SK-N-SH treated with all-trans-retinoic acid at 6 μM for 48 hours (cell line): ENCODE measurements at regions not wholly inside any gene's neighbourhood (a gene's known extent, or its start where the extent isn't known, plus 50 kb on each side); places are given as distances from the start of the nearest gene placed in this dataset.

Source experiments
- ARNTL ChIP-seq: fragments of 450-650 bp; formaldehyde crosslinking; IDR thresholded peaks from 2 replicates; pipeline ENCODE4 v1.5.0; 2020; ENCODE audit warnings: low read depth, mild to moderate bottlenecking, moderate library complexity, borderline replicate concordance
- ESRRG ChIP-seq: fragments of 250-450 bp; sonication (Bioruptor Pico); IDR thresholded peaks from 2 replicates; pipeline ENCODE4 v1.6.1; 2021; ENCODE audit warnings: mild to moderate bottlenecking
- OSR1 ChIP-seq: fragments of 250-450 bp; sonication (Bioruptor Pico); IDR thresholded peaks from 2 replicates; pipeline ENCODE4 v1.8.0; 2022; ENCODE audit warnings: moderate library complexity, mild to moderate bottlenecking, inconsistent platforms
- RARB ChIP-seq: fragments of 250-450 bp; sonication (Bioruptor Pico); IDR thresholded peaks from 2 replicates; pipeline ENCODE4 v1.8.0; 2021; ENCODE audit warnings: mild to moderate bottlenecking, moderate library complexity
- TOX ChIP-seq: fragments of 250-450 bp; sonication (Bioruptor Pico); IDR thresholded peaks from 2 replicates; pipeline ENCODE4 v1.8.0; 2021; ENCODE audit warnings: mild to moderate bottlenecking, moderate library complexity, borderline replicate concordance
- ZFP3 ChIP-seq: fragments of 250-450 bp; sonication (Bioruptor Pico); IDR thresholded peaks from 2 replicates; pipeline ENCODE4 v1.5.0; 2020; ENCODE audit warnings: mild to moderate bottlenecking, moderate library complexity
- ZNF70 ChIP-seq: fragments of 450-650 bp; formaldehyde crosslinking; IDR thresholded peaks from 2 replicates; pipeline ENCODE4 v1.5.0; 2020; ENCODE audit warnings: mild to moderate bottlenecking, moderate library complexity
- TF ChIP-seq, protein P1 (sequence below): fragments of 250-450 bp; sonication (Bioruptor Pico); IDR thresholded peaks from 2 replicates; pipeline ENCODE4 v1.8.0; 2020; ENCODE audit warnings: mild to moderate bottlenecking, moderate library complexity, borderline replicate concordance
- TF ChIP-seq, protein P2 (sequence below): fragments of 250-450 bp; sonication (Bioruptor Pico); IDR thresholded peaks from 2 replicates; pipeline ENCODE4 v1.8.0; 2021; ENCODE audit warnings: low read depth, mild to moderate bottlenecking, moderate library complexity, borderline replicate concordance
- TF ChIP-seq, protein P3 (sequence below): fragments of 250-450 bp; sonication (Bioruptor Pico); IDR thresholded peaks from 2 replicates; pipeline ENCODE4 v1.5.0; 2020; ENCODE audit warnings: mild to moderate bottlenecking, moderate library complexity

DNA sequence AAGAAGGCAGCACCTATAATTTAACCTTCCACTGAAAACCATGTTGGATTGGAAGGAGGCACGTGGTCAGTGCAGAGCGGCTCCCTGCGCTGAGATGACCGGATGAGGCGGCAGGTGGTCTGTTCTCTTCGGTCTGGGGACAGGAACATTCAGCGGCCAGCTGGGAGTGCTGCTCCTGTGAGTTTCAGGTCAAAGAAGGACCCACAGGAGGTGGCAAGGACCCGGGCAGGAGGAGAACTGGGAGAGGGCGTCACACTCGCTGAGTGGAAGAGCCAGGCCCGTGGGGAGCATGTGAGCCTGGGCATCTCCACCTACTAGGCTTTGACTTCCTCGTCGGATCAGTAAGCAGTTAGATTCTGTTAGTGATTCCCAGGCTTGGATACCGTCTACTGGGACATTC lies 113.4 kb upstream of the SHH start:
- TF ChIP-seq ARNTL (CRISPR knock-in tag) (no peak), ESRRG (CRISPR knock-in tag) (no peak), OSR1 (CRISPR knock-in tag) (no peak), ZNF70 (CRISPR knock-in tag) (no peak), TOX (CRISPR knock-in tag) (no peak), RARB (CRISPR knock-in tag) (no peak), ZFP3 (CRISPR knock-in tag) (no peak)
- TF ChIP-seq, protein P1, sequence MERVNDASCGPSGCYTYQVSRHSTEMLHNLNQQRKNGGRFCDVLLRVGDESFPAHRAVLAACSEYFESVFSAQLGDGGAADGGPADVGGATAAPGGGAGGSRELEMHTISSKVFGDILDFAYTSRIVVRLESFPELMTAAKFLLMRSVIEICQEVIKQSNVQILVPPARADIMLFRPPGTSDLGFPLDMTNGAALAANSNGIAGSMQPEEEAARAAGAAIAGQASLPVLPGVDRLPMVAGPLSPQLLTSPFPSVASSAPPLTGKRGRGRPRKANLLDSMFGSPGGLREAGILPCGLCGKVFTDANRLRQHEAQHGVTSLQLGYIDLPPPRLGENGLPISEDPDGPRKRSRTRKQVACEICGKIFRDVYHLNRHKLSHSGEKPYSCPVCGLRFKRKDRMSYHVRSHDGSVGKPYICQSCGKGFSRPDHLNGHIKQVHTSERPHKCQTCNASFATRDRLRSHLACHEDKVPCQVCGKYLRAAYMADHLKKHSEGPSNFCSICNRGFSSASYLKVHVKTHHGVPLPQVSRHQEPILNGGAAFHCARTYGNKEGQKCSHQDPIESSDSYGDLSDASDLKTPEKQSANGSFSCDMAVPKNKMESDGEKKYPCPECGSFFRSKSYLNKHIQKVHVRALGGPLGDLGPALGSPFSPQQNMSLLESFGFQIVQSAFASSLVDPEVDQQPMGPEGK (CRISPR knock-in tag) = no peak
- TF ChIP-seq, protein P2, sequence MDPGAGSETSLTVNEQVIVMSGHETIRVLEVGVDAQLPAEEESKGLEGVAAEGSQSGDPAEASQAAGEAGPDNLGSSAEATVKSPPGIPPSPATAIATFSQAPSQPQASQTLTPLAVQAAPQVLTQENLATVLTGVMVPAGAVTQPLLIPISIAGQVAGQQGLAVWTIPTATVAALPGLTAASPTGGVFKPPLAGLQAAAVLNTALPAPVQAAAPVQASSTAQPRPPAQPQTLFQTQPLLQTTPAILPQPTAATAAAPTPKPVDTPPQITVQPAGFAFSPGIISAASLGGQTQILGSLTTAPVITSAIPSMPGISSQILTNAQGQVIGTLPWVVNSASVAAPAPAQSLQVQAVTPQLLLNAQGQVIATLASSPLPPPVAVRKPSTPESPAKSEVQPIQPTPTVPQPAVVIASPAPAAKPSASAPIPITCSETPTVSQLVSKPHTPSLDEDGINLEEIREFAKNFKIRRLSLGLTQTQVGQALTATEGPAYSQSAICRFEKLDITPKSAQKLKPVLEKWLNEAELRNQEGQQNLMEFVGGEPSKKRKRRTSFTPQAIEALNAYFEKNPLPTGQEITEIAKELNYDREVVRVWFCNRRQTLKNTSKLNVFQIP (CRISPR knock-in tag) = no peak
- TF ChIP-seq, protein P3, sequence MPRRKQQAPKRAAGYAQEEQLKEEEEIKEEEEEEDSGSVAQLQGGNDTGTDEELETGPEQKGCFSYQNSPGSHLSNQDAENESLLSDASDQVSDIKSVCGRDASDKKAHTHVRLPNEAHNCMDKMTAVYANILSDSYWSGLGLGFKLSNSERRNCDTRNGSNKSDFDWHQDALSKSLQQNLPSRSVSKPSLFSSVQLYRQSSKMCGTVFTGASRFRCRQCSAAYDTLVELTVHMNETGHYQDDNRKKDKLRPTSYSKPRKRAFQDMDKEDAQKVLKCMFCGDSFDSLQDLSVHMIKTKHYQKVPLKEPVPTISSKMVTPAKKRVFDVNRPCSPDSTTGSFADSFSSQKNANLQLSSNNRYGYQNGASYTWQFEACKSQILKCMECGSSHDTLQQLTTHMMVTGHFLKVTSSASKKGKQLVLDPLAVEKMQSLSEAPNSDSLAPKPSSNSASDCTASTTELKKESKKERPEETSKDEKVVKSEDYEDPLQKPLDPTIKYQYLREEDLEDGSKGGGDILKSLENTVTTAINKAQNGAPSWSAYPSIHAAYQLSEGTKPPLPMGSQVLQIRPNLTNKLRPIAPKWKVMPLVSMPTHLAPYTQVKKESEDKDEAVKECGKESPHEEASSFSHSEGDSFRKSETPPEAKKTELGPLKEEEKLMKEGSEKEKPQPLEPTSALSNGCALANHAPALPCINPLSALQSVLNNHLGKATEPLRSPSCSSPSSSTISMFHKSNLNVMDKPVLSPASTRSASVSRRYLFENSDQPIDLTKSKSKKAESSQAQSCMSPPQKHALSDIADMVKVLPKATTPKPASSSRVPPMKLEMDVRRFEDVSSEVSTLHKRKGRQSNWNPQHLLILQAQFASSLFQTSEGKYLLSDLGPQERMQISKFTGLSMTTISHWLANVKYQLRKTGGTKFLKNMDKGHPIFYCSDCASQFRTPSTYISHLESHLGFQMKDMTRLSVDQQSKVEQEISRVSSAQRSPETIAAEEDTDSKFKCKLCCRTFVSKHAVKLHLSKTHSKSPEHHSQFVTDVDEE = no peak
